GM19468 (cell line): ENCODE measurements at regions not wholly inside any gene's neighbourhood (a gene's known extent, or its start where the extent isn't known, plus 50 kb on each side); places are given as distances from the start of the nearest gene placed in this dataset.
"Not testable (repeated sequence)": the region's sequence is repeated elsewhere in the genome, so short reads cannot be mapped to it uniquely, and the experiment has no call there.

Experiments
- ATAC-seq: cut with Tn5 transposase; IDR thresholded peaks from one replicate; pipeline ENCODE4 v1.9.1; 2021; ENCODE audit warnings: mild to moderate bottlenecking, moderate library complexity, moderate number of reproducible peaks; ENCODE audit not compliant: unreplicated experiment; ENCODE audit errors: extremely low read depth

- ATAC-seq, result no peak
Observed at GRCh38 chr9:124124729-124125650, 113.4 kb downstream of the LHX2 start.

- ATAC-seq, result no peak
Observed at GRCh38 chr9:124125651-124125977, 114.0 kb downstream of the LHX2 start.

GRCh38 chr9:124126648-124127646 is 115.4 kb downstream of the LHX2 start:
- no peak for ATAC-seq

GRCh38 chr9:124128568-124129166 is 117.1 kb downstream of the LHX2 start:
- no peak for ATAC-seq

GRCh38 chr9:124130277-124131075 is 118.9 kb downstream of the LHX2 start:
- ATAC-seq, result no peak

GRCh38 chr9:124131518-124131917 is 120.0 kb downstream of the LHX2 start:
- not testable (repeated sequence) for ATAC-seq

- no peak for ATAC-seq
Observed at GRCh38 chr9:124132671-124133147, 121.1 kb downstream of the LHX2 start.

GRCh38 chr9:124133727-124134126 is 122.2 kb downstream of the LHX2 start:
- ATAC-seq, result no peak

- ATAC-seq, result no peak
Observed at GRCh38 chr9:124134526-124134925, 123.0 kb downstream of the LHX2 start.

GRCh38 chr9:124135813-124136365 is 121.9 kb upstream of the NEK6 start:
- ATAC-seq, result no peak

- ATAC-seq, result peak; percentile 57
Observed at GRCh38 chr9:124137009-124137943, 120.5 kb upstream of the NEK6 start.

- ATAC-seq, result no peak
Observed at GRCh38 chr9:124137944-124138335, 119.8 kb upstream of the NEK6 start.

GRCh38 chr9:124139001-124139400 is 118.7 kb upstream of the NEK6 start:
- ATAC-seq, result no peak

- no peak for ATAC-seq
Observed at GRCh38 chr9:124140941-124141568, 116.7 kb upstream of the NEK6 start.

GRCh38 chr9:124144561-124145123 is 113.1 kb upstream of the NEK6 start:
- ATAC-seq, result not testable (repeated sequence)

GRCh38 chr9:124146031-124146561 is 111.7 kb upstream of the NEK6 start:
- no peak for ATAC-seq

GRCh38 chr9:124149992-124150391 is 107.8 kb upstream of the NEK6 start:
- ATAC-seq, result no peak
